NOMO-1 treated with DMSO at 0.1 percent for 48 hours (cell line): ENCODE measurements at regions not wholly inside any gene's neighbourhood (a gene's known extent, or its start where the extent isn't known, plus 50 kb on each side); places are given as distances from the start of the nearest gene placed in this dataset.
"Not testable (repeated sequence)": the region's sequence is repeated elsewhere in the genome, so short reads cannot be mapped to it uniquely, and the experiment has no call there.

ENCODE experiments used
- DNase-seq: peaks from one replicate; lab custom pipeline; 2025; ENCODE audit not compliant: unreplicated experiment; lab: John Stamatoyannopoulos, UW

DNA sequence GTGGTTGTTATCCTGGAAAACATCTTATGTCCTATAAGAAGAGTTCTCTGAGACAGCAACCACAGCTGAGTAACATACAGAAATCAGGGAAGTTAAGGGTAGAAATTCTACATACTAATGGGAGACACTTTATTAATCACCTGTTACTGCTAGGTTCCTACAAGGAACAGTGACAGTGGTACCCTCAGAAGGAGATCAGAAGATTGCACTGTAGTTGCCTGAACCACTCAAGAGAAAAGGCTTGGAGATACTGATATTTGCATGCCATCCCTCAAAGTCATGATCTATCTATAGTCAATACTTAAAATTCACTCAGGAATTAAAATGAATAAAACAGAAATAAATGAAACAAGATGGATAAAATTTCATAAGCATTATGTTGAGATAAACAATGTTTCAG is 136.0 kb downstream of the LMLN start:
- DNase-seq: no peak

DNA sequence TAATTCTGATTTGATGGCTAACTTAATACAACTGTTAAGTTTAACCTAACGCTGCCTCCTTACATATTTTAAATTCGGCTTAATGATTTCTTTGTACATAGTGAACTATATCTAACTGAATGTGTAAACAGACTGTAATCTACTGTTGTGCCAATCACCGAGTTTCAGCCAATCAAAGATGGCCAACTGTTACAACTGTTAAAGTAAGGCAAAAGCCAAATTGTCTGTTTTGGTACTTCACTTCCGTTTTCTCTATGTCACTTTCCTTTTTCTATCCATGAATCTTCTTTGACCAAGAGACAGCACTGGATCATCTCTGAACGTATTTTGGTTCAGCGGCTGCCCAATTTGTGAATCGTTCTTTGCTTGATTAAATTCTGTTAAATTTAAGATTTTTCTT is 137.0 kb downstream of the LMLN start:
- peak; percentile 19 for DNase-seq

DNA sequence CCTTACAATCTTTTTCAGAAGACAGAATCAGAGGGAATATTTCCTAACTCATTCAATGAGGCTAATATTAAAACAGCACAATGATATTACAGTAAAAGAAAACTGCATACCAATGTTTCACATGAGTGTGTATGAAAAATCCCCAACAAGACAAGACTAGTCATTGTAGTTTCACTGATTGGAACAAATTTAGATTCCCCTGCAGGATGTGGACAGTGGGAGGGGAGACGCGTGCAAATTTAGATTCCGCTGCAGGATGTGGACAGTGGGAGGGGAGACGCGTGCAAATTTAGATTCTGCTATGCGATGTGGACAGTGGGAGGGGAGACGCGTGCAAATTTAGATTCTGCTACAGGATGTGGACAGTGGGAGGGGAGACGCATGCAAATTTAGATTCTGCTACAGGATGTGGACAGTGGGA is 138.7 kb downstream of the LMLN start:
- DNase-seq: peak; percentile 20

DNA sequence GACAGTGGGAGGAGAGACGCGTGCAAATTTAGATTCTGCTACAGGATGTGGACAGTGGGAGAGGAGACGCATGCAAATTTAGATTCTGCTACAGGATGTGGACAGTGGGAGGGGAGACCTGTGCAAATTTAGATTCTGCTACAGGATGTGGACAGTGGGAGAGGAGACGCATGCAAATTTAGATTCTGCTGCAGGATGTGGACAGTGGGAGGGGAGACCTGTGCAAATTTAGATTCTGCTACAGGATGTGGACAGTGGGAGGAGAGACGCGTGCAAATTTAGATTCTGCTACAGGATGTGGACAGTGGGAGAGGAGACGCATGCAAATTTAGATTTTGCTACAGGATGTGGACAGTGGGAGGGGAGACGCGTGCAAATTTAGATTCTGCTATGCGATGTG is 143.1 kb downstream of the LMLN start:
- not testable (repeated sequence) for DNase-seq

DNA sequence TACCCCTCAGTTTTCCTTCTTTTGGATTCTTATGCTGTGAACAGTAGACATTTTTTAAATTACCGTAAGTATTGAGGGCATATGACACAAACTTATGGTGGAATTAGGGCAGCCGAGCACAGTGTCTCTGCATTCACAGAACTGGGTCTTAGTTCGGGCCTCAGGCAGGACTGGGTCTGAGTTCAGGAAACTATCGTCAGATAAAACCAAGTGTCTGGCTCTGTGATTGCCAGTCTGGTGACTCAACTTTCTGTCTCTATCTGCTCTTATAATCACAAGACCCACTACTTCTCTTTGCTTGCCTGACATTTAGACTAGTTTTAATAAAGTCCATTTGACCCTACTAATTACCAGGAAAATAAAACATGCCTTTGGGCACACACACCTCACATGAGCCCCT is 146.2 kb downstream of the LMLN start:
- DNase-seq: no peak

DNA sequence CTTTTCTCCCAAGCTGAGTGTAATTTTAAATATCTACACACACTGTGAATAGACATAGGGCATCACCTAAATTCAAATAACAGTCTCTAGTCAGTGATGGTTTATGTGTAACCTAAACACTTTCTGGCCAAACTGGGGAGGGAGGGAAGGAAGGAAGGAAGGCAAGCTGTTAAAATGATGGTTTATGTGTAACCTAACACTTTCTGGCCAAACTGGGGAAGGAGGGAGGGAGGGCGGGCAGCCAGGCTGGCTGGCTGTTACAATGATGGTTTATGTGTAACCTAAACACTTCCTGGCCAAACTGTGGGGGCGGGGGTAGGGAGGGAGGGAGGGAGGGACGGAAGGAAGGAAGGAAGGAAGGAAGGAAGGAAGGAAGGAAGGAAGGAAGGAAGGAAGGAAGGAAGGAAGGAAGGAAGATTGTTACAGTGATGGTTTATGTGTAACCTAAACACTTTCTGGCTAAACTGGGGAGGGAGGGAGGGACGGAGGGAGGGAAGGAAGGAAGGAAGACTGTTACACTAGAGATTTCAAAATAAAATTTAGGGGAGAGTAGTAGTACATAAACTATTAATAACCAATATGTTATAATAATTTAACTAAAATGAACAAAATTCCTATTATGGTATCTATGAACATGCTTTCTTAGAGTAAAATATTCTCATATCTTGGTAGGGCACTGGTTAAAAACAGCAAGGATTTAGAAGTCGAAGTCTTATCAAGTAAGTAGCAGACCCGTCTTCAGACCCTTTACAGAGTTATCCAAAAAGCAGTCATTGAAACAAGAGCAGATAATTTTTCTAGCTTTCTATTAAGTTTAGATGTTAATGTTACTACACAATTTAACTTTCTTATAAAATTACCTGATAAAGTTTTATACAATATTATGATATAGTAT is 148.1 kb downstream of the LMLN start:
- no peak for DNase-seq

DNA sequence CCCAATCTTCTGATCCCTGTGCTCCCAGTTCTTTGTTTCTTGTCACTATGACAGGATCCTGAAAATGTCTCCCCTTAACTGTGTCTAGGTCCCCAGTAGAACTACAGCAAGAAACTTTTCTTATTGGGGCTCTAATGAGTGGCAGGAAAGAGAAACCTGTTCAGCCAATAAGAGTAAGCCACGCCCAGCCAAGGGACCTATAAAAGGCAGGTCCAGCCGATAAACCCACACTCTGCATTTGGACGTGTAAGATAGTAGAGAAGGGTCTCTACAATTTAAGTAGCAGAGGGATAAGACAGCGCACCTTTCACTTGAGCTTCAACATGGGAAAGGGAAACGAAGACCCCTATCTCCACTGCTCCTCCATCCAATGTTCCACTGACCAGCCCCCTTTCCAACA is 149.9 kb downstream of the LMLN start:
- DNase-seq: no peak

DNA sequence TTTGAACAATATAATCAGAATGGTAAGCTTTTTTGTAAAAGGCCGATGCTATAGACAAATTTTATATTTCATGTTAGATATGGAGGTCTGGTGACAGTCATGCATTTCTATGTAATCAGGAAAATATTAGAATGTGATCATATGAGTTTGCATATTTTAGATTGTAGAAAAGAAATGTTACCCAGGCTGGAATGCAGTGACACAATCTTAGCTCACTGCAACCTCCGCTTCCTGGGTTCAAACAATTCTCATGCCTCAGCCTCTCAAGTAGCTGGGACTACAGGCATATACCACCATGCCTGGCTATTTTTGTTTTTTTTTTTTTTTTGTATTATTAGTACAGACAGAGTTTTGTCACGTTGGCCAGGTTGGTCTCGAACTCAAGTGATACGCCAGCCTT is 152.0 kb downstream of the LMLN start:
- no peak for DNase-seq

DNA sequence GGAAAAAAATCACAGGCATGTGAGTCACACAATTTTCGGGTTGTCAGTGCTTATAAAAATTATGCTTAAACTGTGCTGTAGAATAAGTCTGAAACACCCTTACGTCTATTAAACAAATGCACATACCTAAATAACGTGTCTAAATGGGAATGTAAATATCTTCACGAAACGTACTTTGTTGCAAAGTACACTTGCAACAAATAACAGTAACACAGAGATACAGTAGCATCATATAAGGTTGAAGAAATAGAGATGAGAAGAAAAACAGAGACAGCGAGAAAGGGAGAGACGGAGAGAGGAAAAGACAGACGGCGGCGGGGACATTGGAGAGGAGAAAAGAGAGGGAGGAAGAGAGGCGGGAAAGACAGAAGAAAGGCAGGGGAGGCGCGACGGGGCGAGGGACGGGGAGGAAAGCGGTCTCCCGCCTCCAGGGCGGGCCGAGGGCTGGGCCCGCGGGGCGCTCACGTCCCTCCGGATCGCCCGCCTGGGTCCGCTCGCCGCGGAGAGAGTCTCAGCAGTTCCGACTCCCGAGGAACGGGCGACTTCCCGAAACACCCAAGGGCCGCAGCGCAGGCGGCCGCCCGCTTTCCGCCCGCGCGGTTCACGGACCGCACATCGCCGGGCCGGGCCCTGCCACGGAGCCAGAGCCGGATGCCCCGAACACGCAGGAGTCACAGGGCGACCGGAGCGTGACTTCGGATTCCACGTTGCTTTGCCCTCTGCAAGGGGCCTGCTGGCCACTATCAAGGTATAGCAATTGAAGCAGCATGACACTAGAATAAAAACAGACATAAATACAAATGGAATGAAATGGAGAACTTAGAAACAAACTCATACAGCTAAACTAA is 153.4 kb downstream of the LMLN start:
- DNase-seq: no peak

DNA sequence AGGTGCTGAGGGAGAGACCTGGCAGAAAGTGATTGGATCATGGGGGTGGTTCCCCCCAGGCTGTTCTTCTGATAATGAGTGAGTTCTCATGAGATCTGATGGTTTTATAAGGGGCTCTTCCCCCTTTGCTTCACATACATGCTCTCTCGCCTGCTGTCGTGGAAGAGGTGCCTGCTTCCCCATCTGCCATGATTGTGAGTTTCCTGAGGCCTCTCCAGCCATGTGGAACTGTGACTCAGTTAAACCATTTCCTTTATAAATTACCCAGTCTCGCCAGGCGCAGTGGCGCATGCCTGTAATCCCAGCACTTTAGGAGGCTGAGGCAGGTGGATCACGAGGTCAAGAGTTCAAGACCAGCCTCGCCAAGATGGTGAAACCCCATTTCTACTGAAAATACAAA is 154.5 kb downstream of the LMLN start:
- not testable (repeated sequence) for DNase-seq

DNA sequence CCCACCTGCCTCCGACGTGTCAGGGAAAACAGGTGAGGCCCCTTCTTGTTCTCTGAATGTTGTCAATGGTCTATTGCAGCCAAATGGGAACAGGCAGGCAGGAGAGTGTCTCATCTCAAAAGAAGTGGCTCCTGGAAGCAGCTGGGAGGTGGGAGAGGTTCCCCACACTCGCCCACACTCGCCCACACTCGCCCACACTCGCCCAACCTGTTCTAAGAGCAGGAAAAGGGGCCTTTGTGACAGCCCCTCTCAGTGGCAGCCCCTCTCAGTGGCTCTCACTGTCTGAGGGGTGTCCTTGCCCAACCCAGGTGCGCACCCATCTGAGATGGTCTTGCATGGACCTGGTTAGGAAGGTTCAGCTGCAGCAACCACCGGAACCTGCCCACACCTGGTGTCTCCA is 162.2 kb downstream of the LMLN start:
- not testable (repeated sequence) for DNase-seq

DNA sequence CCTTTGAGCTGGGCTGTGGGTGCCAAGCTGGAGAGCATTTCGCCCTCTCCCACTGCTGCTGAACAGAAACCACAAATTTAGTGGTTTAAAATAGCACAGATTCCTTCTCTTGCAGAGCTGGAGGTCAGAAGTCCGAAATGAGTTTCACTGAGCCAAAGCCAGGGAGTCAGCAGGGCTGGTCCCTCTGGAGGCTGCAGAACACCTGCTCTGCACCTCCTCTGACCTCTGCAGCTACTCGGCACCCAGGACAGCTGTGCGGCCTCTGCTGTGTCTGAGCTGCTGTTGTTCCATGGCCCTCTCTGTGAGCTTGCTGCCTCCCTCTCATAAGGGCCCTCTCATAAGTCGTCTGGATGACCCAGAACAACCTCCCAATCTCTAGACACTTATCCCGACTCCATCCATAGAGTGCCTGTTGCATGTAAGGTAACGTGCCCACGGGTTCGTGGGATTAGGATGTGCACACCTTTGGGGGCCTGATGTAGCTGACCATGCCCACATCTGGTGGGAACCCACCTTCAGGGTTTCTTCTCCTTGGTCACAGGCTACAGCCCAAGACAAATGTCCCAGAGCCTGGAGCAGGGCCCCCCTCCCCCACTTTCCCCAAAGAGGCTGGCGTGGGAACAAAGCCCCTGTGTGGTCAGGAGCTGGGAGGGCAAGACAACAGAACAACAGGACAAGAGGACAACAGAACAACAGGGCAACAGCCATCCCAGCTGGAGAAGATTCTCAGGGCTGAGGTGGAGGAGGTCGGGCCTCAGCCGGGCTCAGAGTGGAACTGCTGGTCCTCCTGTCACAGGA is 177.2 kb downstream of the LMLN start:
- DNase-seq: not testable (repeated sequence)

DNA sequence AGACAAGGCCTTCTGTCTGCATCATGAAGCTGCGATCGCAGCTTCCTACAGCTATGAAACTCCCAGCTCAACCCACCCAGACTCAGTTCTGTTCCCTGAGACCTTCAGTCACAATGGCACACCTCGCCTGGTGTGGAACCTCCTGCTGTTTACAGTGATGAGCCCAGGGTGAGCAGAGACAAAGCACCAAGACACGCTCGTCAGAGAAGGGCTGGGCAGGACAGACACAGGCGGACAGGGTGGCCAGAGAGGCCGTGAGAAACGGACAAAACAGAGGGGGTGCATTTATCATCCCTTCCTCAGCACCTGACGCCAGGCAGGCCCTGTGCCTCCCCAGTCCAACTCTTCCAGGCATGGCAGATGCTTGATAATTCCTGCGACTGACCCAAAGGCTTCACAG is 178.2 kb downstream of the LMLN start:
- DNase-seq: not testable (repeated sequence)

DNA sequence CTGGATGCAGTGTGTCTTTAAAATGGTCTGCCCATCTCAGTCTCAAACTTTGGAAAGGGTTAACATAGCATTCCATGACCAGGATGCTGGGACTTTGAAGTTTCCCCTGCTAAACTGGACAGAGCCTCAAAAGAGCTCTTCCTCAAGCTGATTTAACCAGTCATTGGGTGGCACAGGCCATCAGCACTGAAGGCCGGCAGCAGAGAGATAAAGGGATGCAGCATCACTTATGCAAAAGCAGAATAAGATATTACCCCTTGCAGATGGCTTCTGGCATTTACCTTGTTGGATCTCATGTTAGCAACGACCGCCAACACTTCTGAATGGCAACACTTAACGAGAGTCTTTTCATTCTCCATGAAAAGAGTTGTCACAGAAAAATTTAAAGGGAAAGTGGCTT is 179.0 kb downstream of the LMLN start:
- DNase-seq: not testable (repeated sequence)

DNA sequence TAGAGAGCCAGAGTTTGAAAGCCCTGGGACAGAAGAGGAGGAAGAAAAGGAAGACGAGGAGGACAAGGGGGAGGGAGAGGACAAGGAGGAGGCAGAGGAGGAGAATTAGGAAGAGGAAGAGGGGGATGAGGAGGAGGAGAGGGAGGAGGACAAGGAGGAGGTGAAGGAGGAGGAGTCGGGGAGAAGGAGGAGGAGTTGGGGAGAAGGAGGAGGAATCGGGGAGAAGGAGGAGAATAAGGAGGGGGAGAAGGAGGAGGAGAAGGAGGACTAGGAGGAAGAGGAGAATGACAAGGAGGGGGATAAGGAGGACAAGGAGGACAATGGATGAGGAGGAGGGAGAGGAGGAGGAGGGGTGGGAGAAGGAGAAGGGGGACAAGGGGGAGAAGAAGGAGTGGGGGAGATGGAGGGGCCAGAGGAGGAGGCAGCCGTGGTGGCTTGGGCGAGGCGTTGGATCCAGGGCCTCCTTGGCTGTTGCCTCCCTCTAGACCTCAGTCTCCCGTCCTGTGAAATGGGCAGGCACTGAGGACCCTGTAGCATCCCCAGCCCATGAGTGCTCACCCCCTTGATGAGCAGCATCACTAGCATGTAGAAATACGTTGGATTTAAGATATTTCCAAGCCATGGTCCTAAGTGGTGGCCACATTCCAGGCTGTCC is 179.6 kb downstream of the LMLN start:
- not testable (repeated sequence) for DNase-seq

DNA sequence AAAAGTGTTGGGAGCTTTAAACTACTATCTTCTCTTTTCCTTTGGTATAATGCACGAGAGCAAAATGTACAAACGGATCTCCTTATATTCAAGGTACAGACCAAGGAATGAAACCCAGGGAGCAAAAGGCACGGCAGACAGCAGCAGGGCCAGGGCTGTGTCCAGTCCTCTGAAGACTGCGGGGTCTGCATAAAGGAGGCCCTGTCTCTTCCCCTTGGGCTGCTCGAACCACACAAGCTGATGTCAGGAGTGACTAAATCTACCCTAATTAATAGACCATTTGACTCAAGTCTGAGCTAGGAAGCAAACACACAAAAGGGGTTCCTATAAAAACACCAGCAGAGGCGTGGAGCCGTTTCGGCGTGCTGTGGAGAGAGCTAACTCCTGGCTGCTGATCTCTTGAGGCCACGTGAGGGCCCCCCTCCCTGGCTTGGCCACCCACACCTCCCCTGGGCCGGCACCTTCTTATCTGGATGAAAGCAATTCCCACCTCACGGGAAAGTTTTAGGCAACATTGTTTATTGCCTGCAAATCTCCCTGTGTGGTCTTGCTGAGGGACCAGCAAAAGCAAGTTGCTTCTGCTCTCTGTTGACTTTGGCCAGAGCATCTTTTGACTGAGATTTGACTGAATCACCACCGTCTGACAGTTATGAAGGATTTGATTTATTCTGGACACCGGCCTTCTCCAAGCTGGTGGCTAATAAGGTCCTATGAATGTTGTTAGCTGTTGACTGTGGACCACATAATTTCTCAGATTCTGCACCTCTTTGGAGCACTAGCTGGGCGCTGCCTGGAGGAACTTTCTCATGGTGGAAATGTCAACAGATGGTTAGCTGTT is 183.5 kb downstream of the LMLN start:
- DNase-seq: not testable (repeated sequence)

DNA sequence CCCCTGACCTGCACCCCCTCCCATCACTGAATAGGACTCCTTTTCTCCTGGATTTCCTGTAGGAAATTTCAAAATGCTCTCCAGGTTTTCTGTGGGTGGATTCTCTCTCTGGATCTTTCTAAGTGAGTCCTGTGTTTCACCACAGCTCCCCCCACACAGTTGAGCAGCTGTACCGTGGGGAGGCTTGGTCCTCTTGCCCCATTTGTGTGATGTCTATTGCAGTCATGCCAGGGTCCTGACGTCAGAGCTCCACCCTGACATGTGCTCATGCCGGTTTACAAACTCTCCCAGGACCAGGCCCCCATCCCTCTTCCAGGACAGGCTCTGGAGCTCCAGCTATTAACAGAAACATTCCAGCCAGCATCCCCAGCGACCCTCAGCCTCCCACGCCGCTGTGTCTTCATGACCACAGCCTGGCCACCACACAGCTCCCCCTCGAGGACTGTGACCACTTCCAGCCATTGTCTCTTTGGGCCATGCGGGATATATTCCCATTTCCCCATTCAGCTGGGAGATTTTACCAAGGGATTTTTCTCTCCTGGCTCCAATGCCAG is 185.3 kb downstream of the LMLN start:
- DNase-seq: not testable (repeated sequence)

DNA sequence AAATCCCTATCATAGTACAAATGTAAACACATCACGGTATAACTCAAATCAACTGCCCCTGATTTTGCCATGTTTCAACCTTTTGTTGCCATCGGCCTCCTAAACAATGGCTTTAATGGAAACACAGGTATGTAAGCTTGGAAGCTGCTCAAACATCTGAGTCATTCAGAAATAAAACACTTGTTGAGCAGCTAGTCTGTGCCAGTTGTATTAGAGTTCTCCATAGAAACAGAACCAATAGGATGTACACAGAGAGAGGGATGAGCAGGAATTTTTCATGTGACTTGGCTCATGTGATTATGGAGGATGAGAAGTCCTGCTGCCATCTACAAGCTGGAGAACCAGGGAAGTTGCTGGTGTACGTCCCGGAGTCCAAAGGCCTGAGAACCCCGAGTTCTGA is 186.1 kb downstream of the LMLN start:
- DNase-seq: not testable (repeated sequence)

DNA sequence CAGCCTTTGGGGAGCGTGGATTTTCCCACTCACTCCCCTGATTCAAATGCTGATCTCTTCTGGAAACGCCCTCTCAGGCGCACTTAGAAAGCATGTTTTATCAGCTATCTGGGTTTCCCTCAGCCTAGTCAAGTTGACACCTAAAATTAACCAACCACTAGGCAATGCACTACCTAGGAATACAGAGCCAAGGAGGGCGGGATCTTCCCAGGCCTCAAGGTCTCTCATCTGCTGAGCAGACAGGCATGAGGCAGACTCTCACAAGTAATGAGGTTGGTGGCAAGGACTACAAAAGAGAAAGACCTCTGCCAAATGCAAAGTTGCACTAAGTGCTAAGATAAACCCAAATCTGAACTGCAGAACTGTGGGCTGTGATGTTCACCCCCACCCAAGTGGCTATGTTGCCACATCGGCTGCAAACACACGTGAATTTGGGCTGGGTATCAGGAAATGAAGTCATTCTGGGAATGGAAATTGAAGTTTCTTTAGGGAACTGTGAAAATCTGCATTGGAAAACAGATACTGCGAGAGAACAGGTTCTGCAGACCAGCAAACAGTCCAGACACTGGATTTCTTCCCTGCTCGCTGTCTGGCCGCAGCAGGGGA is 186.6 kb downstream of the LMLN start:
- DNase-seq: not testable (repeated sequence)
